ENCODE measurements at regions not wholly inside any gene's neighbourhood (a gene's known extent, or its start where the extent isn't known, plus 50 kb on each side); places are given as distances from the start of the nearest gene placed in this dataset.

DNA sequence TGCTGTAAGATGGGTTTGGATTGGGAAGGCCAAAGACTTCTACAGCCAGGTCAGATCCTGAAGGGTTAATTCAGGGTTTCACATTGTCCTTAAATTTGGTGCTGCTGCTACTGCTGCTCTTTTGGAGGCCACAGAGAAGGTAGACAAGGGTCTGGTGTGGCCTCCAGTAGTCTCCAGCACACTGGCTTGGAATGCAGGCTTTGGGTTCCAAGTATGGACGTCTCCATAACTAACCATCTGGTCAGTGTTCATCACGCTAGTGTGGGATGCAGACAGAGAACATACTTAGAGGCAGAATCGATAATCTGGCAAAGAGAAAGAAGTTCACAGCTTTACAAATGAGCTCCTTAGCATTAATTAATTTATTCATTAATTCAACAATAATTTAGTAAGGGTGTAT, 154.1 kb downstream of the ZBTB18 start:
- TF ChIP-seq RFX5 (IDR thresholded peaks at IDR 0.05; ENCODE audit: low read depth, low read length): no peak
- no peak for TF ChIP-seq STAT1 (conservative IDR thresholded peaks at IDR 0.05)
- TF ChIP-seq EZH2 (IDR thresholded peaks at IDR 0.05; ENCODE audit: borderline replicate concordance, control insufficient read depth, low read depth, low read length): no peak
